GM18858 (cell line): ENCODE measurements at regions not wholly inside any gene's neighbourhood (a gene's known extent, or its start where the extent isn't known, plus 50 kb on each side); places are given as distances from the start of the nearest gene placed in this dataset.

Experiments
- ATAC-seq: cut with Tn5 transposase; IDR thresholded peaks from one replicate; pipeline ENCODE4 v1.9.1; 2021; ENCODE audit not compliant: unreplicated experiment

- ATAC-seq, result no peak
Observed at GRCh38 chr18:44187090-44187489, 493.6 kb upstream of the SETBP1 start.

- no peak for ATAC-seq
Observed at GRCh38 chr18:44195394-44196140, 485.1 kb upstream of the SETBP1 start.

- ATAC-seq, result no peak
Observed at GRCh38 chr18:44197832-44198611, 482.7 kb upstream of the SETBP1 start.

- ATAC-seq, result no peak
Observed at GRCh38 chr18:44198612-44199284, 481.9 kb upstream of the SETBP1 start.

- no peak for ATAC-seq
Observed at GRCh38 chr18:44213293-44213692, 467.4 kb upstream of the SETBP1 start.

- ATAC-seq, result no peak
Observed at GRCh38 chr18:44214396-44214795, 466.3 kb upstream of the SETBP1 start.

- ATAC-seq, result no peak
Observed at GRCh38 chr18:44216169-44216568, 464.5 kb upstream of the SETBP1 start.

- ATAC-seq, result no peak
Observed at GRCh38 chr18:44227501-44227900, 453.2 kb upstream of the SETBP1 start.

- no peak for ATAC-seq
Observed at GRCh38 chr18:44229693-44230108, 451.0 kb upstream of the SETBP1 start.

- ATAC-seq, result no peak
Observed at GRCh38 chr18:44231936-44232335, 448.8 kb upstream of the SETBP1 start.

GRCh38 chr18:44232500-44232899 is 448.2 kb upstream of the SETBP1 start:
- ATAC-seq, result no peak

- no peak for ATAC-seq
Observed at GRCh38 chr18:44238454-44238853, 442.2 kb upstream of the SETBP1 start.

GRCh38 chr18:44238911-44239310 is 441.8 kb upstream of the SETBP1 start:
- no peak for ATAC-seq

GRCh38 chr18:44241020-44241419 is 439.7 kb upstream of the SETBP1 start:
- ATAC-seq, result no peak

- no peak for ATAC-seq
Observed at GRCh38 chr18:44245019-44245418, 435.7 kb upstream of the SETBP1 start.

GRCh38 chr18:44246001-44246400 is 434.7 kb upstream of the SETBP1 start:
- no peak for ATAC-seq

GRCh38 chr18:44258086-44258485 is 422.6 kb upstream of the SETBP1 start:
- no peak for ATAC-seq

GRCh38 chr18:44258576-44258975 is 422.1 kb upstream of the SETBP1 start:
- no peak for ATAC-seq

- no peak for ATAC-seq
Observed at GRCh38 chr18:44259610-44260009, 421.1 kb upstream of the SETBP1 start.

- ATAC-seq, result no peak
Observed at GRCh38 chr18:44265437-44265836, 415.3 kb upstream of the SETBP1 start.

GRCh38 chr18:44273298-44273697 is 407.4 kb upstream of the SETBP1 start:
- ATAC-seq, result no peak

GRCh38 chr18:44280479-44280878 is 400.2 kb upstream of the SETBP1 start:
- no peak for ATAC-seq
